ENCODE measurements at regions not wholly inside any gene's neighbourhood (a gene's known extent, or its start where the extent isn't known, plus 50 kb on each side); places are given as distances from the start of the nearest gene placed in this dataset.

- Histone ChIP-seq H3K27ac (no peak overlapping the region), H3K4me3 (no peak overlapping the region)
- DNase-seq (ENCODE audit: low spot score): no peak
- TF ChIP-seq CTCF (IDR thresholded peaks at IDR 0.05): no peak
Observed at GRCh38 chr4:31896349-31896748, 1176.2 kb downstream of the PCDH7 start.

DNA sequence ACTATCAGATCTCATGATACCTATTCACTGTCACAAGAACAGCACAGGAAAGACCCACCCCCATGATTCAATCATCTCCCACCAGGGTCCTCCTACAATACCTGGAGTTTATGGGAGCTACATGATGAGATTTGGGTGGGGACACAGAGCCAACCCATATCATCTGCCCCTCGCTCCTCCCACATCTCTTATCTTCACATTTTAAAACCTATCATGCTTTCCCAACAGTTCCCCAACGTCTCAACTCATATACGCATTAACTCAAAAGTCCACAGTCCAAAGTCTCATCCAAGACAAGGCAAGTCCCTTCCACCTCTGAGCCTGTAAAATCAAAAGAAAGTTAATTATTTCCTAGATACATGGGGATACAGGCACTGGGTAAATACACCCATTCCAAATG is 1185.2 kb downstream of the PCDH7 start:
- no peak for TF ChIP-seq CTCF (IDR thresholded peaks at IDR 0.05)
- Histone ChIP-seq H3K4me3 (no peak overlapping the region), H3K27ac (no peak overlapping the region)
- DNase-seq (ENCODE audit: low spot score): no peak

DNA sequence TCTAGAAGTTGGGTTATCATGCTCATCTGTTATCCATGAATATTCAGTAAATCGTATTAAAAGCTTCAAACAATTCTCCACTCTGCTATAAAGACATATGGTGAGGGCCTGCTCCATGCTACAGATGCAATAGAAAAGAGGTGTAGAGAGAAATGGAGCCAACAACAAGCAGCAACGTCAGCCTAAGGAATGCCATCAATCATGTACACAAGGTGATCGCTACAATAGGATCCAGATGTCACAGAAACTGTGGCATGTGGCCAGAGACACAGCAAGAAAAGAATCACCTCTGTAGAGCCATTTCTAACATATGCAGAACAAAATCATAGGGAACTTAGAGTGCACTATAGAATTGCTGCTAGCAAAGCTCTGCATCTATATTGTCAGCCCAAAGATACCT is 1188.1 kb downstream of the PCDH7 start:
- no peak overlapping the region for H3K27ac ChIP-seq
- TF ChIP-seq CTCF (IDR thresholded peaks at IDR 0.05): no peak
- no peak for DNase-seq (ENCODE audit: low spot score)
- no peak overlapping the region for H3K4me3 ChIP-seq

DNA sequence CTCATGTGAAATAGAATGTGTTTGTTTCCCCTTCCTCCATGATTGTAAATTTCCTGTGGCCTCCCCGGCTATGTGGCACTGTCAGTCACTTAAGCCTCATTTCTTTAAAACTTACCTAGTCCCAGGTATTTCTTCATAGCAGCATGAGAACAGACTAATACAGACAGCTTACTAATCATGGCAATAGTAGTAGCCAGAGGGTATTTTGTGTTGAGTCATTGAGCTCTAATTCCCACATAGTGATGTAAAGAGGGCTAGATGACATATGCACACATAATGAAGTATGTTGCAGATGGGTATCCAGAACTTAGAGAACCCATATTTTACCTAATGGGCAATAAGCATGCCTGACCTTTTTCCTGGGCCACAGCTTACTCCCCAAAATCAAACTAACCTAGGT is 1197.2 kb downstream of the PCDH7 start:
- Histone ChIP-seq H3K27ac (no peak overlapping the region), H3K4me3 (no peak overlapping the region)
- no peak for TF ChIP-seq CTCF (IDR thresholded peaks at IDR 0.05)
- DNase-seq (ENCODE audit: low spot score): no peak

GRCh38 chr4:31918891-31919290 is 1198.7 kb downstream of the PCDH7 start:
- TF ChIP-seq CTCF (IDR thresholded peaks at IDR 0.05): no peak
- no peak overlapping the region for H3K4me3 ChIP-seq
- DNase-seq (ENCODE audit: low spot score): no peak
- H3K27ac ChIP-seq: no peak overlapping the region

GRCh38 chr4:31923634-31924033 is 1203.5 kb downstream of the PCDH7 start:
- Histone ChIP-seq H3K4me3 (no peak overlapping the region), H3K27ac (no peak overlapping the region)
- no peak for TF ChIP-seq CTCF (IDR thresholded peaks at IDR 0.05)
- DNase-seq (ENCODE audit: low spot score): no peak

DNA sequence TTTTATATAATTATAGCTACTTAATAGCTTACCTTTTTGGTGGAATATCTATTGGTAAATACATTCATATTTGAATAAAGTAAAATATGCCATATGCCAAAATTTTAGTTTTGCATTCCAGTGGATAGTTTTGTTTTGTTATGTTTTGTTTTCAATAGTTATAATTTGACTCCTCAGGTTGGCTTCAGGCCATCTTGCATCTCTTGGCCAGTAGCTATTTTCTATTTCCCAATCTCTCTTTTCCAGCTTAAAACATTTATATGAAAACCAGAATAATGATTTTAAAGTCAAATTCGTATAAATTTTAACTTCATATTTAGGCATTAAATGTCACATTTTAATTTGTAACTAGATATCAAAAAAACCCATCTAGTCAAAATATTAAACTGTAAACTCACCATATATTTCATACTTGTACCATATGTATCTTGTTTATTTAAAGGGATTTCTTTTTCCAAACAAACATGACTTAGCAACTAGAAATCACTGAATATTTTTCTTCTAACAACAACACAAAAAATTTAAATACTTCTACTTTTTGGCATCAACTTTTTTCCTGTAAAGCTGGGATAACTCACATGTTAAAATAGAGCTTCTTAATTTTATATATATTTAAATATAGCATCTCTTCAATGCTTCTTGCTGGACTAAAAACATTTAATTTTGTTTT is 1209.6 kb downstream of the PCDH7 start:
- Histone ChIP-seq H3K4me3 (no peak overlapping the region), H3K27ac (no peak overlapping the region)
- no peak for DNase-seq (ENCODE audit: low spot score)
- no peak for TF ChIP-seq CTCF (IDR thresholded peaks at IDR 0.05)
